Adrenal gland (tissue), 5 donors: ENCODE measurements at regions not wholly inside any gene's neighbourhood (a gene's known extent, or its start where the extent isn't known, plus 50 kb on each side); places are given as distances from the start of the nearest gene placed in this dataset.

Experiments used
- CTCF ChIP-seq, 6 experiments: fragments of 450-650 bp in 4 of 6; fragments of 200-600 bp in 2 of 6; sonication (generic) in 1 of 6; IDR thresholded peaks; 1 replicate in 5 of 6; 2 replicates in 1 of 6; pipeline versions ENCODE4 v1.5.1 to v1.8.0; 2016 to 2021; ENCODE audit warnings: antibody characterized with exemption in 6 of 6, mild to moderate bottlenecking in 2 of 6, moderate library complexity in 1 of 6
- POLR2A ChIP-seq, 2 donors: fragments of 450-650 bp; IDR thresholded peaks; one replicate each; pipeline ENCODE4 v1.6.1; 2017; ENCODE audit warnings: antibody characterized with exemption in 2 of 2, mild to moderate bottlenecking in 2 of 2, moderate library complexity in 1 of 2
- donor health status: DM: no; HTN: no; CAD: no.

- TF ChIP-seq CTCF (IDR thresholded peaks at IDR 0.05) (no peak), POLR2A (IDR thresholded peaks at IDR 0.05) (no peak)
Measured at GRCh38 chr4:176575141-176575730, 217.5 kb downstream of the VEGFC start.
